Fibroblast of lung (primary cell): ENCODE measurements at regions not wholly inside any gene's neighbourhood (a gene's known extent, or its start where the extent isn't known, plus 50 kb on each side); places are given as distances from the start of the nearest gene placed in this dataset.

Source experiments
- DNase-seq, 2 donors: peaks; one replicate each; pipeline versions ENCODE4 v3.0.0 to v3.0.0-alpha.2; 2010; ENCODE audit warnings: low read depth in 2 of 2
- H2AFZ ChIP-seq: 2 replicates; pipeline ENCODE4 v1.5.1; 2012; ENCODE audit warnings: low read length, control low read depth, inconsistent platforms
- H3K27ac ChIP-seq: 2 replicates; pipeline ENCODE4 v1.5.1; 2011; ENCODE audit warnings: low read length, control low read depth; ENCODE audit not compliant: insufficient read depth
- H3K27me3 ChIP-seq: 2 replicates; pipeline ENCODE4 v1.5.1; 2011; ENCODE audit warnings: mild to moderate bottlenecking, low read length; ENCODE audit not compliant: control insufficient read depth, insufficient read depth
- H3K36me3 ChIP-seq: 2 replicates; pipeline ENCODE4 v1.5.1; 2011; ENCODE audit warnings: low read length; ENCODE audit not compliant: control insufficient read depth, insufficient read depth
- H3K4me1 ChIP-seq: 2 replicates; pipeline ENCODE4 v1.5.1; 2011; ENCODE audit warnings: low read length; ENCODE audit not compliant: control insufficient read depth, insufficient read depth; ENCODE audit errors: extremely low read depth
- H3K4me2 ChIP-seq: 2 replicates; pipeline ENCODE4 v1.5.1; 2011; ENCODE audit warnings: low read length, control low read depth; ENCODE audit not compliant: insufficient read depth; ENCODE audit errors: extremely low read depth
- H3K4me3 ChIP-seq, 4 experiments: fragments of 200-600 bp in 1 of 4; sonication (generic) in 1 of 4; replicated peaks in 1 of 4; 2 replicates each; pipeline ENCODE4 v1.5.1; 2011 to 2016; ENCODE audit warnings: low read length in 4 of 4, low read depth in 3 of 4, mild to moderate bottlenecking in 3 of 4, control low read depth in 2 of 4, inconsistent platforms in 1 of 4, mixed read lengths in 1 of 4; ENCODE audit not compliant: insufficient read depth in 1 of 4; ENCODE audit errors: control extremely low read depth in 1 of 4
- H3K79me2 ChIP-seq: 2 replicates; pipeline ENCODE4 v1.5.1; 2012; ENCODE audit warnings: mild to moderate bottlenecking, low read length, inconsistent platforms; ENCODE audit not compliant: control insufficient read depth, insufficient read depth
- H3K9ac ChIP-seq: 2 replicates; pipeline ENCODE4 v1.5.1; 2011; ENCODE audit warnings: mild to moderate bottlenecking, low read length, control low read depth; ENCODE audit not compliant: insufficient read depth
- H3K9me3 ChIP-seq: 2 replicates; pipeline ENCODE4 v1.5.1; 2012; ENCODE audit warnings: low read depth, low read length; ENCODE audit not compliant: control insufficient read depth, insufficient read depth
- H4K20me1 ChIP-seq: 2 replicates; pipeline ENCODE4 v1.5.1; 2011; ENCODE audit warnings: low read length; ENCODE audit not compliant: control insufficient read depth, insufficient read depth; ENCODE audit errors: extremely low read depth
- EZH2 ChIP-seq: IDR thresholded peaks from 2 replicates; pipeline ENCODE4 v1.5.1; 2012; ENCODE audit warnings: low read length, control low read depth, mild to moderate bottlenecking; ENCODE audit errors: missing control alignments
- TF ChIP-seq, protein P1 (sequence below), 2 donors: IDR thresholded peaks in 1 of 2; conservative IDR thresholded peaks in 1 of 2; 1 replicate in 1 of 2; 2 replicates in 1 of 2; pipeline ENCODE4 v1.5.1; 2011 to 2012; ENCODE audit warnings: low read length in 2 of 2, control low read depth in 1 of 2, inconsistent platforms in 1 of 2, low read depth in 1 of 2, mild to moderate bottlenecking in 1 of 2

DNA sequence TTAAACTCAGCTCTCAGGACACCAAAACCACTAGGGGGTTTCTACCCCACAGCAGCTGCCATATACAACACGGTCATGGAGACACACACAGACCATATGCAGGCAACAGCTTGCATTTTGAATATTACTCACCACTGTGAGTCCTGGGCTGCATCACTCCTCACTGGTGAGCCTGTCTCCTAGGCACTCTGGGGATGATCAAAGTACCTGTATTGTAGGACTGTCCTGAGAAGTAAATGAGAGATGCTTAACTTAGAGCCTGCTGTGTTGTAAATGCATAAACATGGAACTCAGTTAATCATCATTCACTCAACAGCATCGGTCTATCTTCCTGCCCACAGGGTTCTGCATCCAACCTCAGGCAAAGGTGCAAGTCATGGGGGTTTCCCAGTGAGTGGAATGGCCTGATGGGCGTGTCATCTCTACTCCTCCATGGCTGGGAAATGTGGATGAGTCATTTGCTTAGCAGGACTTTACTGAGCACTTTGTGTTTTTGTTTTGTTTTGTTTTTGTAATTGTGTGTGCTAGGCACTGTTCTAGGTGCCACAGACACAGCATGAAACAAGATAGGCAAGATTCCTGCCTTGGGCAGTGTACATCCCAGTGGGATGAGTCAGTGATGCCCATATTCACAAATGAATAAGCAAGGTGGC is 1141.2 kb upstream of the TMEM132C start:
- H3K9ac ChIP-seq = no peak overlapping the region
- H3K4me1 ChIP-seq = no peaks in the 10 kb centered on the region
- H3K27me3 ChIP-seq = no peaks in the 10 kb centered on the region
- DNase-seq = peak; percentile 4 to 86
- no peak overlapping the region for H3K4me2 ChIP-seq
- no peaks in the 10 kb centered on the region for H3K79me2 ChIP-seq
- TF ChIP-seq EZH2 = no peak
- TF ChIP-seq, protein P1, sequence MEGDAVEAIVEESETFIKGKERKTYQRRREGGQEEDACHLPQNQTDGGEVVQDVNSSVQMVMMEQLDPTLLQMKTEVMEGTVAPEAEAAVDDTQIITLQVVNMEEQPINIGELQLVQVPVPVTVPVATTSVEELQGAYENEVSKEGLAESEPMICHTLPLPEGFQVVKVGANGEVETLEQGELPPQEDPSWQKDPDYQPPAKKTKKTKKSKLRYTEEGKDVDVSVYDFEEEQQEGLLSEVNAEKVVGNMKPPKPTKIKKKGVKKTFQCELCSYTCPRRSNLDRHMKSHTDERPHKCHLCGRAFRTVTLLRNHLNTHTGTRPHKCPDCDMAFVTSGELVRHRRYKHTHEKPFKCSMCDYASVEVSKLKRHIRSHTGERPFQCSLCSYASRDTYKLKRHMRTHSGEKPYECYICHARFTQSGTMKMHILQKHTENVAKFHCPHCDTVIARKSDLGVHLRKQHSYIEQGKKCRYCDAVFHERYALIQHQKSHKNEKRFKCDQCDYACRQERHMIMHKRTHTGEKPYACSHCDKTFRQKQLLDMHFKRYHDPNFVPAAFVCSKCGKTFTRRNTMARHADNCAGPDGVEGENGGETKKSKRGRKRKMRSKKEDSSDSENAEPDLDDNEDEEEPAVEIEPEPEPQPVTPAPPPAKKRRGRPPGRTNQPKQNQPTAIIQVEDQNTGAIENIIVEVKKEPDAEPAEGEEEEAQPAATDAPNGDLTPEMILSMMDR (conservative IDR thresholded peaks at IDR 0.05 in 1 of 2, IDR thresholded peaks at IDR 0.05 in 1 of 2; ENCODE audit: low read depth in 1 of 2, low read length in 2 of 2) = no peak
- no peak overlapping the region for H3K27ac ChIP-seq
- H3K36me3 ChIP-seq = no peaks in the 10 kb centered on the region
- H2AFZ ChIP-seq = no peak overlapping the region
- no peak overlapping the region for H3K4me3 ChIP-seq
- no peaks in the 10 kb centered on the region for H4K20me1 ChIP-seq
- no peaks in the 10 kb centered on the region for H3K9me3 ChIP-seq

DNA sequence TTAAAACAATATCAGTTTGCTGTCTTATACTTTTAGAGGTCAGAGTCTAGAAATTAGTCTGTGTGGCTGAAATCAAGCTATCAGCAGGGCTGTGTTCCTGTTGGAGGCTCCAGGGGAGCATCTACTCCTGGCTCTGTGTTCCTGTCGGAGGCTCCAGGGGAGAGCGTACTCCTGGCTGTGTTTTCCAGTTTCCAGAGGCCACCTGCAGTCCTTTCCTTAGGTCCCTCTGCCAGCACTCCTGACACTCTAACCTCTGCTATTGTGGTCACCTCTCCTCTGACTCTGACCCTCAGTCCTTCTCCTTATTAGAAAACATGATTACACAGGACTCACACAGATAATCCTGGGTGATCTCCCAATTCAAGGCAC is 1140.7 kb upstream of the TMEM132C start:
- no peaks in the 10 kb centered on the region for H3K36me3 ChIP-seq
- H4K20me1 ChIP-seq = no peaks in the 10 kb centered on the region
- no peak overlapping the region for H3K4me3 ChIP-seq
- TF ChIP-seq, protein P1 (conservative IDR thresholded peaks at IDR 0.05 in 1 of 2, IDR thresholded peaks at IDR 0.05 in 1 of 2; ENCODE audit: low read depth in 1 of 2, low read length in 2 of 2) = no peak
- no peak for TF ChIP-seq EZH2
- no peaks in the 10 kb centered on the region for H3K79me2 ChIP-seq
- no peaks in the 10 kb centered on the region for H3K4me1 ChIP-seq
- H3K4me2 ChIP-seq = no peak overlapping the region
- H3K27me3 ChIP-seq = no peaks in the 10 kb centered on the region
- no peak overlapping the region for H3K27ac ChIP-seq
- H3K9me3 ChIP-seq = no peaks in the 10 kb centered on the region
- no peak overlapping the region for H2AFZ ChIP-seq
- no peak overlapping the region for H3K9ac ChIP-seq
- no peak for DNase-seq

DNA sequence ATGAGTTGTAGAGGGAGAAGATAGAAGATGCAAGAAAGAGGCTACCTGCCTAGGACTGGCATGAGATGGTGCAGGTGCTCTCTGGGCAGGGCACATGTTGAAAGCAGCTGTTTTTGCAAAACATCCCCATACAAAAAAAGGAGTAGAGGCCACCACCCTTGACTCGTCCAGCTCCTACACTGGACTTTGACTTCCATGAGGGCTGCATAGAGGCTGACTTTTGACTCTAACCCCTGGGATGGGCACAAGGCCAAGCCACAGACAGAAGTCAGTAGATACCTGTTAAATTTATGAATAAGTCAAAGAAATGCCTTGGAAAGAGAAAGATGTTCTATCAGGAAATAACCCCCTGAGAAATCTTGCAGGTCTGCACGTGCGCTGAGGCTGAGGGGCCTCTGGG is 1139.1 kb upstream of the TMEM132C start:
- no peak overlapping the region for H3K4me3 ChIP-seq
- H3K79me2 ChIP-seq = no peaks in the 10 kb centered on the region
- no peaks in the 10 kb centered on the region for H3K9me3 ChIP-seq
- H3K27me3 ChIP-seq = no peaks in the 10 kb centered on the region
- H3K9ac ChIP-seq = no peak overlapping the region
- no peak for DNase-seq
- no peaks in the 10 kb centered on the region for H3K4me1 ChIP-seq
- no peak overlapping the region for H3K4me2 ChIP-seq
- no peaks in the 10 kb centered on the region for H3K36me3 ChIP-seq
- no peak overlapping the region for H3K27ac ChIP-seq
- H2AFZ ChIP-seq = no peak overlapping the region
- TF ChIP-seq, protein P1 (conservative IDR thresholded peaks at IDR 0.05 in 1 of 2, IDR thresholded peaks at IDR 0.05 in 1 of 2; ENCODE audit: low read depth in 1 of 2, low read length in 2 of 2) = no peak
- TF ChIP-seq EZH2 = no peak
- H4K20me1 ChIP-seq = no peaks in the 10 kb centered on the region
